Bronchial epithelial cell (primary cell): ENCODE measurements at regions not wholly inside any gene's neighbourhood (a gene's known extent, or its start where the extent isn't known, plus 50 kb on each side); places are given as distances from the start of the nearest gene placed in this dataset.
A peak's percentile ranks its signal among the peaks of the same experiment; 100 is the strongest.

ENCODE experiments used
- DNase-seq: peaks from one replicate; pipeline ENCODE4 v3.0.0-alpha.2; 2010; ENCODE audit warnings: low read depth
- FAIRE-seq: peaks from 2 replicates; lab custom pipeline; 2011; peaks lifted over from hg19 to GRCh38; lab: Jason Lieb, UNC
- H3K27me3 ChIP-seq: 2 replicates; pipeline ENCODE4 v1.5.1; 2011; ENCODE audit warnings: low read length; ENCODE audit not compliant: control insufficient read depth, insufficient read depth
- H3K36me3 ChIP-seq: 2 replicates; pipeline ENCODE4 v1.5.1; 2011; ENCODE audit warnings: low read length; ENCODE audit not compliant: control insufficient read depth, insufficient read depth
- H3K4me3 ChIP-seq: 2 replicates; pipeline ENCODE4 v1.5.1; 2011; ENCODE audit warnings: mild to moderate bottlenecking, low read depth, low read length, control low read depth
- CTCF ChIP-seq: IDR thresholded peaks from 2 replicates; pipeline ENCODE4 v1.5.1; 2011; ENCODE audit warnings: mild to moderate bottlenecking, moderate library complexity, low read length, control low read depth, inconsistent platforms; ENCODE audit not compliant: insufficient read depth, severe bottlenecking

GRCh38 chr12:90428465-90428864 lies 526.5 kb downstream of the CCER1 start:
- Histone ChIP-seq H3K36me3 (no peaks in the 10 kb centered on the region), H3K27me3 (no peaks in the 10 kb centered on the region), H3K4me3 (no peak overlapping the region)
- DNase-seq (no peak), FAIRE-seq (no peak)
- TF ChIP-seq CTCF: no peak

- Histone ChIP-seq H3K4me3 (no peak overlapping the region), H3K27me3 (no peaks in the 10 kb centered on the region), H3K36me3 (no peaks in the 10 kb centered on the region)
- TF ChIP-seq CTCF: no peak
- DNase-seq: no peak
- FAIRE-seq: no peak
Measured at GRCh38 chr12:90423965-90424364, 531.0 kb downstream of the CCER1 start.

- no peak for TF ChIP-seq CTCF
- no peaks in the 10 kb centered on the region for H3K27me3 ChIP-seq
- FAIRE-seq: no peak
Measured at GRCh38 chr12:90410962-90411361, 544.0 kb downstream of the CCER1 start.

GRCh38 chr12:90407841-90408240 lies 547.1 kb downstream of the CCER1 start:
- no peaks in the 10 kb centered on the region for H3K36me3 ChIP-seq
- TF ChIP-seq CTCF: no peak
- FAIRE-seq: no peak
- no peaks in the 10 kb centered on the region for H3K27me3 ChIP-seq
- peak; percentile 10 for DNase-seq
- H3K4me3 ChIP-seq: no peak overlapping the region

More at GRCh38 chr12:90410962-90411361, 544.0 kb downstream of the CCER1 start:
- no peaks in the 10 kb centered on the region for H3K36me3 ChIP-seq
- H3K4me3 ChIP-seq: no peak overlapping the region
- no peak for DNase-seq

GRCh38 chr12:90404071-90404470 lies 550.9 kb downstream of the CCER1 start:
- DNase-seq (no peak), FAIRE-seq (no peak)
- H3K36me3 ChIP-seq: no peaks in the 10 kb centered on the region
- H3K4me3 ChIP-seq: no peak overlapping the region
- TF ChIP-seq CTCF: no peak
- no peaks in the 10 kb centered on the region for H3K27me3 ChIP-seq

GRCh38 chr12:90401185-90401584 lies 553.8 kb downstream of the CCER1 start:
- no peak for TF ChIP-seq CTCF
- no peaks in the 10 kb centered on the region for H3K27me3 ChIP-seq
- H3K36me3 ChIP-seq: no peaks in the 10 kb centered on the region
- FAIRE-seq: no peak
- H3K4me3 ChIP-seq: no peak overlapping the region
- DNase-seq: no peak
